Subcutaneous abdominal adipose tissue (tissue), 5 donors: ENCODE measurements at regions not wholly inside any gene's neighbourhood (a gene's known extent, or its start where the extent isn't known, plus 50 kb on each side); places are given as distances from the start of the nearest gene placed in this dataset.

Experiments
- H3K27ac ChIP-seq: one replicate; pipeline ENCODE4 v1.7.0; 2013; ENCODE audit warnings: low read depth, mild to moderate bottlenecking, inconsistent platforms, low read length, moderate library complexity
- H3K27me3 ChIP-seq, 5 donors: one replicate each; pipeline ENCODE4 v1.7.0; 2013; ENCODE audit warnings: low read length in 5 of 5, inconsistent platforms in 1 of 5; ENCODE audit not compliant: control insufficient read depth in 5 of 5, insufficient read depth in 4 of 5
- H3K36me3 ChIP-seq, 5 donors: one replicate each; pipeline ENCODE4 v1.7.0; 2013; ENCODE audit warnings: low read length in 5 of 5; ENCODE audit not compliant: control insufficient read depth in 5 of 5, insufficient read depth in 5 of 5
- H3K4me1 ChIP-seq, 5 donors: one replicate each; pipeline ENCODE4 v1.7.0; 2013; ENCODE audit warnings: low read length in 5 of 5, mild to moderate bottlenecking in 3 of 5, moderate library complexity in 1 of 5; ENCODE audit not compliant: control insufficient read depth in 5 of 5, insufficient read depth in 5 of 5
- H3K4me3 ChIP-seq, 5 donors: one replicate each; pipeline ENCODE4 v1.7.0; 2013; ENCODE audit warnings: low read length in 5 of 5, low read depth in 1 of 5
- H3K9ac ChIP-seq, 5 donors: one replicate each; pipeline ENCODE4 v1.7.0; 2013; ENCODE audit warnings: low read length in 5 of 5, mild to moderate bottlenecking in 4 of 5, moderate library complexity in 3 of 5
- H3K9me3 ChIP-seq, 5 donors: one replicate each; pipeline ENCODE4 v1.7.0; 2013; ENCODE audit warnings: low read length in 5 of 5; ENCODE audit not compliant: control insufficient read depth in 5 of 5
- donor health status: healthy.
- donor health status: healthy.
- donor health status: healthy.
- donor health status: healthy.
- donor health status: healthy.

DNA sequence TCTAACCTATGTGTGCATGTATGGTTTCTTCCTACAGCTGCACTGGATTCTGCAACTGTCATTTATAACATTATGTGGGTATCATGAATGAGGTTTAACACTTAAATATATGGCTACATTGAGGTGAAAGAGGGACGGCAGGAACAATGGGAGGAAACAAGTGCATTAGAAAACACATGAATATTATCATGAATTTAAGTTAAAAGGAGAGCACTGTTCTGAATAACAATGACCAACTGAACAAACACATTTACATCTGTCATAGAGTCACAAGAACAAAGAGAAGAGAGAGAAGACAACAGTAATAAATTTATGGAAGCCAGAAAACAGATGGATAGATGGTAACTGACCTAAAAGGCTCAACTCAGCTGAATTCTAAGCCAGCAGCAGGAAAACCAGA lies 527.1 kb upstream of the DIPK2B start:
- Histone ChIP-seq H3K4me1 (no peaks in the 10 kb centered on the region), H3K27ac (no peak overlapping the region), H3K36me3 (no peaks in the 10 kb centered on the region), H3K27me3 (peaks cover 0 to 6% (median 0%) of the 10 kb centered on the region in 5 donors), H3K9me3 (no peaks in the 10 kb centered on the region), H3K9ac (no peak overlapping the region), H3K4me3 (no peak overlapping the region)

DNA sequence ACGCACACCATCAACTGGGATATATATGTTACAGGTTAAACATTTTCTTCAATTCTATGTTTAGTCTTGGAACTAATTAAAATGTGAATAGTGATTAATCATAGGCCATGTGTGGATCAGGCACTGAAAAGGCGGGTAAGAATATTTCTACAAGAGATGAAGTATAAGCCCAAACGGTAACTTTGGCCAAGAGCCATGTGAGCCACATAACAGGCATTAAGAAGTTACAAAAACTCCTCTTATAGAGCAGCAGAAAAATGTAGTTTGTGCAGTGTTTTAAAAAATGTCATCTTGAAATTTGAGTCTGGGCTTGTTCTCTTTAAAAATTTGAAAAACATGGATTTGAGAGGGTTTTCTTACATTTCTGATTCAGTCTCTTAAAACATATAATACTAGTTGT lies 521.8 kb upstream of the DIPK2B start:
- H3K9me3 ChIP-seq: peaks cover 0 to 5% (median 0%) of the 10 kb centered on the region in 5 donors
- H3K36me3 ChIP-seq: no peaks in the 10 kb centered on the region
- no peak overlapping the region for H3K27ac ChIP-seq
- no peak overlapping the region for H3K4me3 ChIP-seq
- no peak overlapping the region for H3K9ac ChIP-seq
- no peaks in the 10 kb centered on the region for H3K4me1 ChIP-seq
- H3K27me3 ChIP-seq: peaks cover 0 to 7% (median 0%) of the 10 kb centered on the region in 5 donors

DNA sequence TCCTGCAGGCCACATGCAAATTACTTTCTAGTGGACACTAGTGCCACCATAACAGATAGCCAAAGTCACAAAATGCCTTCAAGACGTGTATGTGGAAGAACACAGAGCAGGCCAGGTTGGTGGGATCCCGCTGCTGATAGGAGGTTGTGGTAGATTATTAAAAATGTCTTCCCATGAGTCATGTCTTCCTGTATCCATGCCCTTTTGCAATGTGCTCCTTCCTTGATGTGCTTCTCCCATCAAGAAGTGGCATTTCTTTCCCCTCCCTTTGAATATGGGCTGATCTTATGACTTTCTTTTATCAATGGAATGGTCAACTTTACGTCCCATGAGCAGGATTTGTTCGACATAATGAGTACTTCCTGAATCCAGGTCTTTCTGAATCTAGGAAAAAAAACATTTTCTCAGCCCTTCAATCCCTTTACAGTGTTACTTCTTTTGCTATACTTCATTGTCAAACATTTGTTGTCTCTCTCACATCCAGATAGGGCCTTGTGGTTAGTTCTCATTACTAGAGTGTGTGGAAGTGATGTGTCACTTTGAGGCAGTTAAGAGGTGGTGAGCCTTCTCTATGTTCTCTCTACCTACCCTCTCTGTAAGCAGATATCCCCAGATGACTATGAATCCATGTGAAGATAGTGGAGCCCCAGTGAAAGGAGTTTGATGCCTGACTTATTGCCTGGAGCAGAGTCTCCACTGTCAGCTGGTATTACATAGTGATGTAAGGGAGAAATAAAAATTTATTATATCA lies 519.2 kb upstream of the DIPK2B start:
- H3K9me3 ChIP-seq: peaks cover 0 to 5% (median 0%) of the 10 kb centered on the region in 5 donors
- no peaks in the 10 kb centered on the region for H3K36me3 ChIP-seq
- no peaks in the 10 kb centered on the region for H3K4me1 ChIP-seq
- H3K9ac ChIP-seq: no peak overlapping the region
- no peak overlapping the region for H3K27ac ChIP-seq
- peaks cover 0 to 5% (median 0%) of the 10 kb centered on the region in 5 donors for H3K27me3 ChIP-seq
- no peak overlapping the region for H3K4me3 ChIP-seq

DNA sequence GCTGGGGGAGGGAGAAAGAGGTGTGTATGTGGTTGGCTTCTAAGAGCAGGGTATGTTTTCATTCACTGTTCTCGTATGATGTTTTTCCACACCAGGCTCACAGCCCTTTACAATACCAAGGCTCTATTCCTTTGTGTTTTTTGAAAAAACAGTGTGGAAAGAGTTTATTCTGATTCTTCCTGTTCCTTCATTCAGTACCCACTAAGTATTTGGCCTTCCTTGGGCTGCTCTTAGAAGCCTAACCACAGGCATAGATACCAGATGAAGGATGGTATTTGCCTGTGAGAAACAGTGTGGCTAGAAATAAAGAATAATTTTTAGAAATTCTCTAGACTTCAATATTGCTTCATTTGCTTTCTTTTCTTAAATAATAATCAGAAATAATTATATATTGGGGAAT lies 518.0 kb upstream of the DIPK2B start:
- H3K9ac ChIP-seq: no peak overlapping the region
- no peaks in the 10 kb centered on the region for H3K36me3 ChIP-seq
- H3K4me1 ChIP-seq: peaks cover 0 to 5% (median 0%) of the 10 kb centered on the region in 5 donors
- no peak overlapping the region for H3K4me3 ChIP-seq
- peaks cover 0 to 7% (median 0%) of the 10 kb centered on the region in 5 donors for H3K27me3 ChIP-seq
- H3K9me3 ChIP-seq: peaks cover 0 to 5% (median 0%) of the 10 kb centered on the region in 5 donors
- H3K27ac ChIP-seq: no peak overlapping the region

DNA sequence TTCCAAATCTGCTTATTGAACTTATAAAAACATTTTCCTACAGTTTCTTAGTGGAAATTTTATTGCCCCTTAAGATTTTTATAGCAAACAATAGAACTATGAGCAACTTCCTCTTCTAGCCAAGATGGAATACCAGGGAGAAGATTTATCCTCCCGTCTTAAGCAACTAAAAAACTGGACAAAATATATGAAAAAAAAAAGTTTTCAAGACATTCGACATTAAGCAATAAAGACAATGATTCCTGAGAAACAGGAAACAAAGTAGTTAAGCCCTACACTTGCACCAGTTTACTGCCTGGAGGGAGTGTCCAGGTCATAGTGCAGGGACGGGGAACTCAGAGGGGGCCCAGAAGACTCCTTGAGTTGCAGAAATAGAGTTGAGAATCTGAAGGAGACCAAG lies 516.1 kb upstream of the DIPK2B start:
- no peak overlapping the region for H3K9ac ChIP-seq
- peaks cover 0 to 5% (median 0%) of the 10 kb centered on the region in 5 donors for H3K9me3 ChIP-seq
- H3K4me1 ChIP-seq: peaks cover 0 to 5% (median 0%) of the 10 kb centered on the region in 5 donors
- H3K36me3 ChIP-seq: no peaks in the 10 kb centered on the region
- no peak overlapping the region for H3K4me3 ChIP-seq
- no peak overlapping the region for H3K27ac ChIP-seq
- H3K27me3 ChIP-seq: peaks cover 0 to 7% (median 2%) of the 10 kb centered on the region in 5 donors

DNA sequence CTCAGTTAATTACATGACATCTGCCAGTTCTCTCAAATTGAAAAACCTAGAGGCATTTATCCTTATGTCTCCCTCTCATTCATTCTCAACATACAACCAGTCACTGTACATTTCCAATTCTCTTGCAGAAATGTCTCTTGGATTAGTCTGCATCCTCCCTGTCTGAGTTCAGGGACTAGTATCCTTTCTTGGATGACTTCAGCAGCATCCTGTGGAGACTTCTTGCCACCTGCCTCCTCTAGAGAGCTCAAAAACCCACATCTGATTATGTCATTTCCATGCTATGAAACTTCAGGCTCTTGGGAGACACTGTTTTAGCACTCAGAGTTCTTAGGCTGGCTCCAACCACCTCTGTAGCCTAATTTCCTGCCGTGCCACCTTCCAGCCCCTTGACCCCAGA lies 515.1 kb upstream of the DIPK2B start:
- Histone ChIP-seq H3K36me3 (no peaks in the 10 kb centered on the region), H3K27ac (no peak overlapping the region), H3K9ac (no peak overlapping the region), H3K4me1 (peaks cover 0 to 5% (median 0%) of the 10 kb centered on the region in 5 donors), H3K27me3 (peaks cover 0 to 7% (median 2%) of the 10 kb centered on the region in 5 donors), H3K9me3 (peaks cover 0 to 5% (median 0%) of the 10 kb centered on the region in 5 donors), H3K4me3 (no peak overlapping the region)

DNA sequence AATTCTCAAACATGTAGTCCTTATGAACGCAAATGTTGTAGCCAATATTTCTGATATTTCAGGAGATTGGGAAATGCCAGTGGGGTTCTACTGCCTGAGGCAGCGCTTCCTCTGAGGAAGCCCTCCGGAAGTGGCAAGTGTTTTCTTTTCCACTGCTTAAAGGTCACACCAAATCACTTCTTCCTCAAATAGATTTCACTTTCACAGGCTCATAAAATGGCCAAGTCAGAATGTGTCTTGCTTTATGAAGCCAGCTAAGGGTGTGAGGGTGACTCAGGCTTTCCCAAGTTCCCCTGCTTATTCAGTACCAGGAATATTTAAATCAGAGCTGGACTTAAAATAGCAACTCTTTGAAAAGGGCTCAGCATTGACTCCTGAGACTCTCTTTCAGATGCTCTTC lies 514.2 kb upstream of the DIPK2B start:
- no peaks in the 10 kb centered on the region for H3K36me3 ChIP-seq
- no peak overlapping the region for H3K9ac ChIP-seq
- H3K4me1 ChIP-seq: peaks cover 0 to 5% (median 0%) of the 10 kb centered on the region in 5 donors
- H3K27ac ChIP-seq: no peak overlapping the region
- peaks cover 0 to 5% (median 0%) of the 10 kb centered on the region in 5 donors for H3K9me3 ChIP-seq
- H3K27me3 ChIP-seq: peaks cover 0 to 6% (median 2%) of the 10 kb centered on the region in 5 donors
- H3K4me3 ChIP-seq: no peak overlapping the region

DNA sequence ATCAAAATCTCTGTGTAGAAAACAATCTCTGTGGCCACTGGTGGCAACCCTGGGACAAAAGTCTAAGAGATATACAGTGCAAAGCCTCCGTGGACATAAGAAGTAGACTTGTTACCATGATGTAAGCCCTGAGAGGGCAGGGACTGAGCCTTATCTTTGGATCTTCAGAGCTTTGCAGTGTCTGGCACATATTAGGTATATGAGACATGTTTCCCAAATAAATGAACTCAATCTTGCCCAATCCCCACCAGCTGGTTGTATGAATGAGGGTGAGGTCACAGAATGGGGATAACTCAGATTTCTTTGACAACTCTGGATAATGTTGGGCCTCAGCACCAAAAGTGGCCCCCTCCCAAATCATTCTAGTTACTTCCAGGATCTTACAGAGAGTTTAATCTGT lies 511.4 kb upstream of the DIPK2B start:
- H3K36me3 ChIP-seq: no peaks in the 10 kb centered on the region
- H3K9ac ChIP-seq: no peak overlapping the region
- no peaks in the 10 kb centered on the region for H3K9me3 ChIP-seq
- peaks cover 0 to 6% (median 2%) of the 10 kb centered on the region in 5 donors for H3K27me3 ChIP-seq
- H3K4me3 ChIP-seq: no peak overlapping the region
- no peak overlapping the region for H3K27ac ChIP-seq
- peaks cover 0 to 5% (median 0%) of the 10 kb centered on the region in 5 donors for H3K4me1 ChIP-seq

DNA sequence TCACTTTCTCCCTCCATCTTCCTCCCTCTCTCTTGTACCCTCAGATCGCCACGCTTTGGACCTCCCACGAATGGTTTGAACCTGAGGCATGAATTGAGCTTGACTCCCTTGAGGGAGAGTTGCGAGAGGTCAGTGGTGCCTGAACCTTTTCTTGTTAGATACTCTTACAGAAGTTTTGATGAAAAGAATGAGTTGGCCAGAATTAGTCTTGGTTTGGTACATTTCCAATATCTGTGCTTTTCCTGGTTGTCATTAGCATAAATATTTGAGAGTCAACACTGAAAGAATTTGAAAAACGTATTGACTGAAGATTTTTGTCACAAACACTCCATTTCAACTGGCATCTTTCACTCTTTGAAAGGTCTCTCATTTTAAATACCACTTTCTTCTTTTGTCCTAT lies 510.6 kb upstream of the DIPK2B start:
- no peaks in the 10 kb centered on the region for H3K9me3 ChIP-seq
- H3K9ac ChIP-seq: no peak overlapping the region
- peaks cover 0 to 5% (median 0%) of the 10 kb centered on the region in 5 donors for H3K4me1 ChIP-seq
- H3K36me3 ChIP-seq: no peaks in the 10 kb centered on the region
- peaks cover 0 to 6% (median 2%) of the 10 kb centered on the region in 5 donors for H3K27me3 ChIP-seq
- no peak overlapping the region for H3K27ac ChIP-seq
- H3K4me3 ChIP-seq: no peak overlapping the region

DNA sequence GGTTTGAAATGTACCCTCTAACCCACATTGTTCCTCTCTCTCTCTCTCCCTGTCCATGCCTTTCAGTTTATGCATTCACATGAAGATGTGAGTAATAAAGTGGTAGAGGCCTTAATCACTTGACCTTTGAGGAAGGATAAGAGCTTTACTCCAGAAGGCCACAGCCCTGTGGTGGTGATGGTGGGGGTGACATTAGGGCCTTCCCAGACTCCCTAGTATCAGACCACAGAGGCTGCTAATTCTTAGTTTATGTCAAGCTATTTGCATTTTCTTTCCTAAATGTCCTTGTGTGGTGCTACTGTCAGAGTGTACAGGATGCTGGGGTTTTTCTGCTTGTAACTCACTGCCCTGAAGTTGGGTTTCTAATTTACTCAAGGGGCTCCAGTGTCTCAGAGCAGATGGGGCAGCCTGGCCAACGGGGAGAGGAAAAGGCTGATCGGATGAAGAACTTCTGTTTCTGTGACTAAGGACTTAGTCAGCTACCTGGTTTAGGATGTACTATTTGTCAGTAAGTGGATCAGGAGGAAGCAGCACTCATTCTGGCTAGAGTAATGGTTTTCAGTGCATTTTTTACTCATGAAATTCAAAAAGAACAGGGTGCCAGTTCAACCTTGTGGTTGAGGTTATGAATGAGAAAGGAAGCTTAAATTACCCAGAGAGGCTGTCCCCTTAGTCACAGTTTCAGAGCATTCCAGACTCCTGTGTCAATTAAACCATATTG lies 509.6 kb upstream of the DIPK2B start:
- H3K27me3 ChIP-seq: peaks cover 0 to 6% (median 2%) of the 10 kb centered on the region in 5 donors
- H3K4me3 ChIP-seq: no peak overlapping the region
- H3K9me3 ChIP-seq: no peaks in the 10 kb centered on the region
- H3K4me1 ChIP-seq: peaks cover 0 to 5% (median 0%) of the 10 kb centered on the region in 5 donors
- H3K27ac ChIP-seq: no peak overlapping the region
- H3K9ac ChIP-seq: no peak overlapping the region
- H3K36me3 ChIP-seq: no peaks in the 10 kb centered on the region
